ENCODE measurements at regions not wholly inside any gene's neighbourhood (a gene's known extent, or its start where the extent isn't known, plus 50 kb on each side); places are given as distances from the start of the nearest gene placed in this dataset.

- intact Hi-C loops (cut with DNase I) = no loop called here
- H3K4me1 ChIP-seq (replicated peaks) = no peaks in the 10 kb centered on the region
- DNase-seq (ENCODE audit: low spot score) = no peak
- H3K9me3 ChIP-seq = no peaks in the 10 kb centered on the region
- WGBS = 94% methylated on average over 13 of the region's 13 CpGs
- no peak overlapping the region for H3K4me3 ChIP-seq
- no peaks in the 10 kb centered on the region for H3K36me3 ChIP-seq
- no peaks in the 10 kb centered on the region for H3K27me3 ChIP-seq (replicated peaks; ENCODE audit: insufficient read depth)
- TF ChIP-seq POLR2A (IDR thresholded peaks at IDR 0.05) (no peak), CTCF (IDR thresholded peaks at IDR 0.05) (no peak), POLR2AphosphoS5 (IDR thresholded peaks at IDR 0.05) (no peak)
- H3K27ac ChIP-seq = no peak overlapping the region
These were observed 1988.8 kb upstream of the FLRT2 start for GRCh38 chr14:83541147-83541546.

GRCh38 chr14:83548061-83548839 is 1981.7 kb upstream of the FLRT2 start:
- Histone ChIP-seq H3K4me3 (no peak overlapping the region), H3K36me3 (no peaks in the 10 kb centered on the region), H3K9me3 (no peaks in the 10 kb centered on the region), H3K27ac (no peak overlapping the region), H3K27me3 (replicated peaks; ENCODE audit: insufficient read depth) (no peaks in the 10 kb centered on the region), H3K4me1 (replicated peaks) (no peaks in the 10 kb centered on the region)
- intact Hi-C loops (cut with DNase I) = no loop called here
- DNase-seq (ENCODE audit: low spot score) = no peak
- WGBS = 45% methylated on average over 5 of the region's 5 CpGs
- no peak for TF ChIP-seq POLR2AphosphoS5 (IDR thresholded peaks at IDR 0.05)
- TF ChIP-seq CTCF (IDR thresholded peaks at IDR 0.05) = no peak
- no peak for TF ChIP-seq POLR2A (IDR thresholded peaks at IDR 0.05)

DNA sequence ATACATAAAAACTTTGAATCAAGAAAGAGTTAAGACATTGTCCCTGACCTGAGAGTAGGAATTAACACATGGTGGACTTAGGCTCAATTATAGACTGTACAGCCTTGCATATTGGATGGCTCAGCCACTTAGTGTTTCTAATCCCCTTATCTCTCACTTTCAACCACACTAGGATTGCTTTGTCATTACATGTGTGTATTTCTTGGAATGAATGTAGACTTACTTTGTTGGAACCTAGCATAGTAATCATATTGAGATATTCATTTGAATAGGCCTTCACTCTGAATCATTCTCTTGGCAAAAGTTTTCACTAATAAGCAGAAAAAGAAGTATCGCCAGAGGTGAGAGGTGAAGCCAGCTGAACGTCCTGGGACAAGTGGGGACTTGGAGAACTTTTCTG is 1973.9 kb upstream of the FLRT2 start:
- WGBS = 78% methylated on average over 2 of the region's 2 CpGs
- H3K9me3 ChIP-seq = no peaks in the 10 kb centered on the region
- H3K27me3 ChIP-seq (replicated peaks; ENCODE audit: insufficient read depth) = no peaks in the 10 kb centered on the region
- no peak overlapping the region for H3K4me3 ChIP-seq
- no peaks in the 10 kb centered on the region for H3K36me3 ChIP-seq
- H3K4me1 ChIP-seq (replicated peaks) = no peaks in the 10 kb centered on the region
- TF ChIP-seq POLR2A (IDR thresholded peaks at IDR 0.05) = no peak
- no peak for TF ChIP-seq POLR2AphosphoS5 (IDR thresholded peaks at IDR 0.05)
- TF ChIP-seq CTCF (IDR thresholded peaks at IDR 0.05) = no peak
- DNase-seq (ENCODE audit: low spot score) = no peak
- no peak overlapping the region for H3K27ac ChIP-seq
- intact Hi-C loops (cut with DNase I) = no loop called here

- TF ChIP-seq POLR2A (IDR thresholded peaks at IDR 0.05) (no peak), CTCF (IDR thresholded peaks at IDR 0.05) (no peak), POLR2AphosphoS5 (IDR thresholded peaks at IDR 0.05) (no peak)
- intact Hi-C loops (cut with DNase I) = no loop called here
- H3K9me3 ChIP-seq = no peaks in the 10 kb centered on the region
- H3K27ac ChIP-seq = no peak overlapping the region
- H3K4me3 ChIP-seq = no peak overlapping the region
- H3K4me1 ChIP-seq (replicated peaks) = no peaks in the 10 kb centered on the region
- DNase-seq (ENCODE audit: low spot score) = no peak
- no peaks in the 10 kb centered on the region for H3K27me3 ChIP-seq (replicated peaks; ENCODE audit: insufficient read depth)
- no peaks in the 10 kb centered on the region for H3K36me3 ChIP-seq
- WGBS = 94% methylated on average over 9 of the region's 9 CpGs
These were observed 1973.0 kb upstream of the FLRT2 start for GRCh38 chr14:83556746-83557453.

DNA sequence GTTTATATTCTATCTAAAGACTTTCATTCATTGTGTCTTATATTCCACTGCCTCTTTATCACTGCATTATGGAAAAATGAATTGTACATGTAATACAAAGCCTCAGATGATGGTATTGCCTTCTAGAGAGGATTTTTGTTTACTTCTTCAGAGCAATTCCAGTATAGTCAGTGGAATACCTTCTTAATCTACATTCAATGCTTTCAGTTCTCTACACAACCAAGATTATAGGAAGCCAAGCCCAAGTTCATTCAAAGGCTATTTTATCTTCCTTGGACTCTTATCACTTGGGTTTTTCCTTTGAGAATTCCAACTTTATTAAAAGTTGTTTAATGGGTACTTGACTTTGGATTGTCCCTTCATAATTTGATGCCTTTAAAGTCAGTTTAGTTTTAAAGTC is 1971.0 kb upstream of the FLRT2 start:
- no peak for DNase-seq (ENCODE audit: low spot score)
- H3K4me1 ChIP-seq (replicated peaks) = no peaks in the 10 kb centered on the region
- no peaks in the 10 kb centered on the region for H3K36me3 ChIP-seq
- no peak overlapping the region for H3K27ac ChIP-seq
- no peaks in the 10 kb centered on the region for H3K9me3 ChIP-seq
- TF ChIP-seq POLR2A (IDR thresholded peaks at IDR 0.05) (no peak), POLR2AphosphoS5 (IDR thresholded peaks at IDR 0.05) (no peak), CTCF (IDR thresholded peaks at IDR 0.05) (no peak)
- no peaks in the 10 kb centered on the region for H3K27me3 ChIP-seq (replicated peaks; ENCODE audit: insufficient read depth)
- H3K4me3 ChIP-seq = no peak overlapping the region
- intact Hi-C loops (cut with DNase I) = no loop called here

All from prostate gland (tissue), 2 donors.